H1 (cell line): ENCODE measurements at regions not wholly inside any gene's neighbourhood (a gene's known extent, or its start where the extent isn't known, plus 50 kb on each side); places are given as distances from the start of the nearest gene placed in this dataset.

Experiments
- ATF2 ChIP-seq: IDR thresholded peaks from 2 replicates; pipeline ENCODE4 v1.6.1; 2012; ENCODE audit warnings: low read length, inconsistent platforms
- CHD2 ChIP-seq: IDR thresholded peaks from 2 replicates; pipeline ENCODE4 v1.6.1; 2012; ENCODE audit warnings: low read length, improper control_type of control experiment
- CTCF ChIP-seq, 3 experiments: IDR thresholded peaks; 1 replicate in 2 of 3; 2 replicates in 1 of 3; pipeline versions ENCODE4 v1.5.1 to v1.6.1; 2011; ENCODE audit warnings: low read length in 3 of 3, mild to moderate bottlenecking in 3 of 3, inconsistent platforms in 2 of 3, low read depth in 1 of 3, moderate library complexity in 1 of 3; ENCODE audit not compliant: insufficient read depth in 1 of 3; ENCODE audit errors: control extremely low read depth in 1 of 3
- GABPA ChIP-seq: IDR thresholded peaks from 2 replicates; pipeline ENCODE4 v1.6.1; 2011; ENCODE audit warnings: mild to moderate bottlenecking, low read length, moderate library complexity, borderline replicate concordance; ENCODE audit not compliant: insufficient read depth
- JUND ChIP-seq: IDR thresholded peaks from 2 replicates; pipeline ENCODE4 v1.6.1; 2011; ENCODE audit warnings: mild to moderate bottlenecking, improper control_type of control experiment, low read length
- POLR2AphosphoS5 ChIP-seq: IDR thresholded peaks from 2 replicates; pipeline ENCODE4 v1.6.1; 2011; ENCODE audit warnings: low read depth, low read length
- RAD21 ChIP-seq, 2 experiments: IDR thresholded peaks in 1 of 2; conservative IDR thresholded peaks in 1 of 2; 2 replicates each; pipeline ENCODE4 v1.6.1; 2011; ENCODE audit warnings: low read depth in 2 of 2, low read length in 2 of 2, improper control_type of control experiment in 1 of 2, inconsistent platforms in 1 of 2, mild to moderate bottlenecking in 1 of 2, moderate library complexity in 1 of 2
- YY1 ChIP-seq: IDR thresholded peaks from 2 replicates; pipeline ENCODE4 v1.6.1; 2011; ENCODE audit warnings: low read depth, mild to moderate bottlenecking, low read length

- TF ChIP-seq CTCF (IDR thresholded peaks at IDR 0.05; ENCODE audit: control extremely low read depth in 1 of 3, insufficient read depth in 1 of 3, low read depth in 1 of 3, low read length in 3 of 3) (peak in 2 of 3 experiments; percentile 49 to 50; a peak in 2 of 4 replicates), YY1 (no peak), POLR2AphosphoS5 (no peak), ATF2 (no peak), RAD21 (IDR thresholded peaks at IDR 0.05 in 1 of 2, conservative IDR thresholded peaks at IDR 0.05 in 1 of 2; ENCODE audit: low read depth in 2 of 2, low read length in 2 of 2) (peak; percentile 92 to 95), GABPA (no peak), JUND (no peak), CHD2 (no peak)
These were observed 237.8 kb upstream of the GADL1 start for GRCh38 chr3:31132132-31132769.
